GM23338 (cell line): ENCODE measurements at regions not wholly inside any gene's neighbourhood (a gene's known extent, or its start where the extent isn't known, plus 50 kb on each side); places are given as distances from the start of the nearest gene placed in this dataset.

Experiments used
- ATAC-seq: fragments of 200-7000 bp; cut with Tn5 transposase; 3 replicates; pipeline ENCODE4 v1.9.1; 2020
- DNase-seq: peaks from one replicate; pipeline ENCODE4 v3.0.0-alpha.2; 2015; ENCODE audit warnings: low spot score
- H2AFZ ChIP-seq: fragments of 200-600 bp; sonication (generic); 2 replicates; pipeline ENCODE4 v1.8.0; 2016; ENCODE audit warnings: antibody characterized with exemption, mild to moderate bottlenecking, moderate library complexity
- H3F3A ChIP-seq: fragments of 200-600 bp; sonication (generic); replicated peaks from 2 replicates; pipeline ENCODE4 v1.8.0; 2017; ENCODE audit warnings: antibody characterized with exemption, mixed run types, low read depth
- H3K27ac ChIP-seq: fragments of 200-600 bp; sonication (generic); 2 replicates; pipeline ENCODE4 v1.6.1; 2016; ENCODE audit warnings: low read depth
- H3K27me3 ChIP-seq: fragments of 200-600 bp; sonication (generic); 2 replicates; pipeline ENCODE4 v1.8.0; 2016; ENCODE audit warnings: mild to moderate bottlenecking, mixed run types, moderate library complexity; ENCODE audit not compliant: insufficient read depth
- H3K36me3 ChIP-seq: fragments of 200-600 bp; sonication (generic); 2 replicates; pipeline ENCODE4 v1.8.0; 2016; ENCODE audit warnings: mild to moderate bottlenecking; ENCODE audit not compliant: insufficient read depth
- H3K4me1 ChIP-seq: fragments of 200-600 bp; sonication (generic); 2 replicates; pipeline ENCODE4 v1.8.0; 2016; ENCODE audit warnings: mild to moderate bottlenecking, moderate library complexity; ENCODE audit not compliant: insufficient read depth
- H3K4me2 ChIP-seq: fragments of 200-600 bp; sonication (generic); 2 replicates; pipeline ENCODE4 v1.7.1; 2017; ENCODE audit warnings: mixed run types
- H3K4me3 ChIP-seq: fragments of 200-600 bp; sonication (generic); 2 replicates; pipeline ENCODE4 v1.6.1; 2016; ENCODE audit warnings: mixed run types
- H3K79me2 ChIP-seq: fragments of 200-600 bp; sonication (generic); replicated peaks from 2 replicates; pipeline ENCODE4 v1.8.0; 2017; ENCODE audit warnings: mild to moderate bottlenecking; ENCODE audit not compliant: insufficient read depth
- H3K9me2 ChIP-seq: fragments of 200-600 bp; sonication (generic); 2 replicates; pipeline ENCODE4 v1.8.0; 2017; ENCODE audit not compliant: insufficient read depth
- H4K20me1 ChIP-seq: fragments of 200-600 bp; sonication (generic); replicated peaks from 2 replicates; pipeline ENCODE4 v1.8.0; 2017; ENCODE audit warnings: mild to moderate bottlenecking; ENCODE audit not compliant: insufficient read depth
- H3K27ac Mint-ChIP-seq: 2 replicates; pipeline ENCODE4 v1.8.0; 2020; ENCODE audit warnings: inconsistent platforms, mild to moderate bottlenecking, moderate library complexity, mixed read lengths
- H3K27me3 Mint-ChIP-seq: 3 replicates; pipeline ENCODE4 v1.8.0; 2022; ENCODE audit warnings: low read depth, mild to moderate bottlenecking, moderate library complexity, mixed read lengths, inconsistent platforms; ENCODE audit not compliant: insufficient read depth, poor library complexity
- H3K36me3 Mint-ChIP-seq: 3 replicates; pipeline ENCODE4 v1.8.0; 2021; ENCODE audit warnings: low read depth, mild to moderate bottlenecking, inconsistent platforms, moderate library complexity, mixed read lengths
- H3K4me1 Mint-ChIP-seq: 3 replicates; pipeline ENCODE4 v1.8.0; 2020; ENCODE audit warnings: mild to moderate bottlenecking, inconsistent platforms, mixed read lengths
- H3K4me3 Mint-ChIP-seq: 3 replicates; pipeline ENCODE4 v1.8.0; 2021; ENCODE audit warnings: moderate library complexity, mild to moderate bottlenecking, inconsistent platforms, mixed read lengths
- H3K9me3 Mint-ChIP-seq: 3 replicates; pipeline ENCODE4 v1.8.0; 2020; ENCODE audit warnings: moderate library complexity, mild to moderate bottlenecking, inconsistent platforms, mixed read lengths
- CREB1 ChIP-seq: fragments of 250-450 bp; sonication (Bioruptor Pico); IDR thresholded peaks from 2 replicates; pipeline ENCODE4 v1.5.0; 2020; ENCODE audit warnings: low read depth, mild to moderate bottlenecking, moderate library complexity
- CTCF ChIP-seq, 2 experiments: fragments of 200-600 bp in 1 of 2; sonication (generic) in 1 of 2; conservative IDR thresholded peaks; 2 replicates each; pipeline versions ENCODE4 v1.5.1 to v1.6.1; 2016 to 2017; ENCODE audit warnings: antibody characterized with exemption in 2 of 2, low read depth in 2 of 2, mild to moderate bottlenecking in 2 of 2, moderate library complexity in 1 of 2
- ETS1 ChIP-seq: IDR thresholded peaks from 2 replicates; pipeline ENCODE4 v1.6.1; 2016; ENCODE audit warnings: antibody characterized with exemption
- EZH2 ChIP-seq: fragments of 200-600 bp; sonication (generic); IDR thresholded peaks from one replicate; pipeline ENCODE4 v1.8.0; 2017; ENCODE audit warnings: antibody characterized with exemption, mild to moderate bottlenecking, low read depth; ENCODE audit not compliant: unreplicated experiment
- EZH2phosphoT487 ChIP-seq: fragments of 200-600 bp; sonication (generic); IDR thresholded peaks from one replicate; pipeline ENCODE4 v1.8.1; 2018; ENCODE audit warnings: antibody characterized with exemption; ENCODE audit not compliant: unreplicated experiment
- JUNB ChIP-seq: IDR thresholded peaks from one replicate; pipeline ENCODE4 v1.6.1; 2016; ENCODE audit warnings: antibody characterized with exemption; ENCODE audit not compliant: unreplicated experiment
- NANOG ChIP-seq: IDR thresholded peaks from 2 replicates; pipeline ENCODE4 v1.6.1; 2016; ENCODE audit warnings: antibody characterized with exemption, borderline replicate concordance
- POLR2AphosphoS5 ChIP-seq: IDR thresholded peaks from 2 replicates; pipeline ENCODE4 v1.6.1; 2016; ENCODE audit warnings: antibody characterized with exemption, low read depth
- REST ChIP-seq: IDR thresholded peaks from one replicate; pipeline ENCODE4 v1.6.1; 2018; ENCODE audit warnings: antibody characterized with exemption; ENCODE audit not compliant: unreplicated experiment
- STAT1 ChIP-seq: IDR thresholded peaks from one replicate; pipeline ENCODE4 v1.6.1; 2016; ENCODE audit warnings: antibody characterized with exemption; ENCODE audit not compliant: unreplicated experiment
- ZNF114 ChIP-seq: fragments of 250-450 bp; sonication (Bioruptor Pico); IDR thresholded peaks from 2 replicates; pipeline ENCODE4 v1.5.0; 2020; ENCODE audit warnings: mild to moderate bottlenecking, moderate library complexity
- ZNF331 ChIP-seq: fragments of 250-450 bp; sonication (Bioruptor Pico); IDR thresholded peaks from 2 replicates; pipeline ENCODE4 v1.5.0; 2020; ENCODE audit warnings: low read depth, mild to moderate bottlenecking, moderate library complexity
- ZNF462 ChIP-seq: fragments of 250-450 bp; sonication (Bioruptor Pico); IDR thresholded peaks from 2 replicates; pipeline ENCODE4 v1.5.0; 2020; ENCODE audit warnings: mild to moderate bottlenecking, moderate library complexity

- Histone ChIP-seq H3F3A (no peaks in the 10 kb centered on the region), H4K20me1 (no peaks in the 10 kb centered on the region), H3K27ac (no peak overlapping the region), H2AFZ (no peak overlapping the region), H3K27me3 (no peaks in the 10 kb centered on the region), H3K9me2 (0 out of 2 replicates have a peak, but pooled peaks cover 6% of the 10 kb centered on the region), H3K4me1 (no peaks in the 10 kb centered on the region), H3K4me3 (no peak overlapping the region), H3K79me2 (no peaks in the 10 kb centered on the region), H3K4me2 (no peak overlapping the region), H3K36me3 (no peaks in the 10 kb centered on the region)
- ATAC-seq (no peak), DNase-seq (no peak)
- H3K36me3 Mint-ChIP-seq = peaks cover 17% of the 10 kb centered on the region
- peaks cover 6% of the 10 kb centered on the region for H3K27me3 Mint-ChIP-seq
- no peak for TF ChIP-seq ETS1
- no peak for TF ChIP-seq ZNF462 (CRISPR knock-in tag)
- no peak for TF ChIP-seq CTCF (conservative IDR thresholded peaks at IDR 0.05; ENCODE audit: low read depth in 2 of 2)
- no peak for TF ChIP-seq STAT1
- TF ChIP-seq NANOG = no peak
- TF ChIP-seq REST = no peak
- TF ChIP-seq ZNF114 = no peak
- TF ChIP-seq EZH2phosphoT487 = no peak
- no peak for TF ChIP-seq JUNB
- no peak for TF ChIP-seq ZNF331 (CRISPR knock-in tag)
- TF ChIP-seq POLR2AphosphoS5 = no peak
- TF ChIP-seq EZH2 = no peak
- no peak for TF ChIP-seq CREB1
- no peak overlapping the region for H3K4me3 Mint-ChIP-seq
- H3K4me1 Mint-ChIP-seq = peaks cover 8% of the 10 kb centered on the region; the same call in 2 of the 3 replicates
- H3K27ac Mint-ChIP-seq = no peak overlapping the region
- peaks cover 21% of the 10 kb centered on the region for H3K9me3 Mint-ChIP-seq
Measured at GRCh38 chr5:168085261-168086031, 206.0 kb upstream of the WWC1 start.
